Small intestine (tissue), 7 donors: ENCODE measurements at regions not wholly inside any gene's neighbourhood (a gene's known extent, or its start where the extent isn't known, plus 50 kb on each side); places are given as distances from the start of the nearest gene placed in this dataset.
"Not testable (repeated sequence)": the region's sequence is repeated elsewhere in the genome, so short reads cannot be mapped to it uniquely, and the experiment has no call there.

ENCODE experiments used
- DNase-seq, 2 donors: peaks; one replicate each; pipeline versions ENCODE4 v3.0.0 to v3.0.0-alpha.2; 2013
- FAIRE-seq: peaks from 2 replicates; lab custom pipeline; 2012; peaks lifted over from hg19 to GRCh38; lab: Jason Lieb, UNC
- H3K27ac ChIP-seq, 3 donors: one replicate each; pipeline ENCODE4 v1.5.1; 2013; ENCODE audit warnings: low read length in 2 of 3, mild to moderate bottlenecking in 2 of 3, control low read depth in 1 of 3, inconsistent platforms in 1 of 3, low read depth in 1 of 3, moderate library complexity in 1 of 3
- H3K27me3 ChIP-seq, 3 donors: one replicate each; pipeline ENCODE4 v1.6.1; 2013; ENCODE audit warnings: low read length in 3 of 3, inconsistent platforms in 1 of 3; ENCODE audit not compliant: control insufficient read depth in 3 of 3, insufficient read depth in 3 of 3
- H3K36me3 ChIP-seq, 3 donors: one replicate each; pipeline ENCODE4 v1.6.1; 2013; ENCODE audit warnings: low read length in 3 of 3, inconsistent platforms in 1 of 3, low read depth in 1 of 3, mild to moderate bottlenecking in 1 of 3, moderate library complexity in 1 of 3; ENCODE audit not compliant: control insufficient read depth in 3 of 3, insufficient read depth in 2 of 3
- H3K4me1 ChIP-seq, 3 donors: one replicate each; pipeline ENCODE4 v1.6.1; 2013; ENCODE audit warnings: low read length in 2 of 3, inconsistent platforms in 1 of 3, low read depth in 1 of 3, mild to moderate bottlenecking in 1 of 3, moderate library complexity in 1 of 3; ENCODE audit not compliant: control insufficient read depth in 3 of 3, insufficient read depth in 2 of 3
- H3K4me3 ChIP-seq, 3 donors: one replicate each; pipeline ENCODE4 v1.5.1; 2013; ENCODE audit warnings: low read length in 3 of 3, control low read depth in 1 of 3, inconsistent platforms in 1 of 3, low read depth in 1 of 3, mild to moderate bottlenecking in 1 of 3, moderate library complexity in 1 of 3
- H3K9me3 ChIP-seq, 2 donors: one replicate each; pipeline ENCODE4 v1.6.1; 2013; ENCODE audit warnings: low read depth in 1 of 2, low read length in 1 of 2; ENCODE audit not compliant: control insufficient read depth in 2 of 2, insufficient read depth in 1 of 2
- WGBS, 3 donors: extraction: QIAGEN DNeasy Blood & Tissue Kit; methylation state at CpG; one replicate each; pipeline ENCODE4 v1.1.7; 2013; 5-methylcytosine and 5-hydroxymethylcytosine counted together
- donor health status: healthy with polysubstance abuse.
- donor health status: control.
- donor health status: control.
- donor health status: Bipolar disorder and iron deficiency.
- donor health status: healthy.

- 70 to 80% (median 73%) methylated on average over 6 of the region's 6 CpGs for WGBS, 3 donors
Measured at GRCh38 chr20:29107884-29108283, 2149.6 kb upstream of the DEFB115 start.

GRCh38 chr20:29109386-29109785 is 2148.1 kb upstream of the DEFB115 start:
- H3K36me3 ChIP-seq, H3K9me3 ChIP-seq, H3K4me3 ChIP-seq, DNase-seq, H3K27ac ChIP-seq, H3K4me1 ChIP-seq, FAIRE-seq, H3K27me3 ChIP-seq: not testable (repeated sequence)
- WGBS, 3 donors = 61 to 77% (median 76%) methylated on average over 2 of the region's 2 CpGs

More at GRCh38 chr20:29107884-29108283, 2149.6 kb upstream of the DEFB115 start:
- not testable (repeated sequence) for H3K36me3 ChIP-seq, FAIRE-seq, H3K4me3 ChIP-seq, H3K4me1 ChIP-seq, H3K9me3 ChIP-seq, H3K27me3 ChIP-seq, H3K27ac ChIP-seq, DNase-seq

- WGBS, 3 donors = 63 to 73% (median 71%) methylated on average over 4 of the region's 4 CpGs
- H3K9me3 ChIP-seq = peaks cover 4 to 16% of the 10 kb centered on the region in 2 donors
- H3K4me3 ChIP-seq, H3K36me3 ChIP-seq, H3K27ac ChIP-seq, FAIRE-seq, H3K4me1 ChIP-seq, DNase-seq, H3K27me3 ChIP-seq: not testable (repeated sequence)
Measured at GRCh38 chr20:29115097-29115496, 2142.4 kb upstream of the DEFB115 start.

- no peak for FAIRE-seq
- no peaks in the 10 kb centered on the region for H3K27me3 ChIP-seq
- no peaks in the 10 kb centered on the region for H3K4me1 ChIP-seq
- no peak overlapping the region for H3K27ac ChIP-seq
- 57 to 66% (median 64%) methylated on average over 7 of the region's 7 CpGs for whole genome bisulfite sequencing, 3 donors
- no peaks in the 10 kb centered on the region for H3K36me3 ChIP-seq
- H3K4me3 ChIP-seq = no peak overlapping the region
- peaks cover 4 to 27% of the 10 kb centered on the region in 2 donors for H3K9me3 ChIP-seq
- no peak for DNase-seq
Measured at GRCh38 chr20:29119141-29119540, 2138.3 kb upstream of the DEFB115 start.

- not testable (repeated sequence) for DNase-seq, H3K4me3 ChIP-seq, H3K36me3 ChIP-seq, H3K27me3 ChIP-seq, H3K4me1 ChIP-seq, FAIRE-seq, H3K27ac ChIP-seq
- 38 to 60% (median 48%) methylated on average over 1 of the region's 1 CpG for WGBS, 3 donors
- H3K9me3 ChIP-seq = peaks cover 4 to 27% of the 10 kb centered on the region in 2 donors
Measured at GRCh38 chr20:29119684-29120083, 2137.8 kb upstream of the DEFB115 start.

- H3K27ac ChIP-seq, DNase-seq, H3K36me3 ChIP-seq, H3K27me3 ChIP-seq, H3K4me3 ChIP-seq, FAIRE-seq, H3K4me1 ChIP-seq: not testable (repeated sequence)
- H3K9me3 ChIP-seq = peaks cover 4 to 27% of the 10 kb centered on the region in 2 donors
- 64 to 66% (median 64%) methylated on average over 8 of the region's 8 CpGs for WGBS, 3 donors
Measured at GRCh38 chr20:29120088-29120487, 2137.4 kb upstream of the DEFB115 start.

GRCh38 chr20:29120575-29120974 is 2136.9 kb upstream of the DEFB115 start:
- H3K27ac ChIP-seq, H3K4me1 ChIP-seq, FAIRE-seq, DNase-seq, H3K27me3 ChIP-seq, H3K36me3 ChIP-seq, H3K4me3 ChIP-seq: not testable (repeated sequence)
- H3K9me3 ChIP-seq = peaks cover 4 to 27% of the 10 kb centered on the region in 2 donors
- 12 to 25% (median 18%) methylated on average over 2 of the region's 2 CpGs for WGBS, 3 donors

GRCh38 chr20:29122784-29123183 is 2134.7 kb upstream of the DEFB115 start:
- not testable (repeated sequence) for H3K36me3 ChIP-seq, DNase-seq, H3K27ac ChIP-seq, FAIRE-seq, H3K4me3 ChIP-seq, H3K4me1 ChIP-seq, H3K27me3 ChIP-seq
- H3K9me3 ChIP-seq = peaks cover 4 to 27% of the 10 kb centered on the region in 2 donors
- 41 to 47% (median 45%) methylated on average over 3 of the region's 3 CpGs for WGBS, 3 donors

GRCh38 chr20:29123861-29124260 is 2133.6 kb upstream of the DEFB115 start:
- H3K4me1 ChIP-seq = no peaks in the 10 kb centered on the region
- peaks cover 1 to 20% of the 10 kb centered on the region in 2 donors for H3K9me3 ChIP-seq
- 38 to 64% (median 57%) methylated on average over 1 of the region's 1 CpG for WGBS, 3 donors
- no peak for FAIRE-seq
- H3K27me3 ChIP-seq = no peaks in the 10 kb centered on the region
- no peak overlapping the region for H3K4me3 ChIP-seq
- no peak for DNase-seq
- H3K36me3 ChIP-seq = no peaks in the 10 kb centered on the region
- no peak overlapping the region for H3K27ac ChIP-seq
